ENCODE measurements at regions not wholly inside any gene's neighbourhood (a gene's known extent, or its start where the extent isn't known, plus 50 kb on each side); places are given as distances from the start of the nearest gene placed in this dataset.

DNA sequence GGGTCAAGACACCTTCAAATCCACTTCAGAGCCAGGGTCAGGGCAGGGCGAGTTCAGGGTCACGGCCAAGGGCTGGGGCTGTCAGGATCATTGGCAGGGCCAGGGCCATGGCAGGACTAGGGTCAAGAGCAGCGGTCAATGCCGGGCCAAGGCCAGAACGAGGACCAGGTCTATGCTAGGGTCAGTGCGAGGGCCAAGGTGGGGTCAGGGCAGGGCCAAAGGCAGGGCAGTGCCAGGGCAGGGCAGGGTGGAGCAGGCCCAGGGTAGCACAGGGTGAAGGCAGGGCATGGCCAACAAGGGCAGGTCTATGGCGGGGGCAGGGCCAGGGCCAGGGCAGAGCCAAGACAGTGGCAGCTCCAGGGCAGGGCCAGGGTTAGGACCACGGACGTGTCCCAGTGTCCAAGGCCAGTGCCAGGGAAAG lies 154.0 kb downstream of the LIPI start:
- TF ChIP-seq, protein P1, sequence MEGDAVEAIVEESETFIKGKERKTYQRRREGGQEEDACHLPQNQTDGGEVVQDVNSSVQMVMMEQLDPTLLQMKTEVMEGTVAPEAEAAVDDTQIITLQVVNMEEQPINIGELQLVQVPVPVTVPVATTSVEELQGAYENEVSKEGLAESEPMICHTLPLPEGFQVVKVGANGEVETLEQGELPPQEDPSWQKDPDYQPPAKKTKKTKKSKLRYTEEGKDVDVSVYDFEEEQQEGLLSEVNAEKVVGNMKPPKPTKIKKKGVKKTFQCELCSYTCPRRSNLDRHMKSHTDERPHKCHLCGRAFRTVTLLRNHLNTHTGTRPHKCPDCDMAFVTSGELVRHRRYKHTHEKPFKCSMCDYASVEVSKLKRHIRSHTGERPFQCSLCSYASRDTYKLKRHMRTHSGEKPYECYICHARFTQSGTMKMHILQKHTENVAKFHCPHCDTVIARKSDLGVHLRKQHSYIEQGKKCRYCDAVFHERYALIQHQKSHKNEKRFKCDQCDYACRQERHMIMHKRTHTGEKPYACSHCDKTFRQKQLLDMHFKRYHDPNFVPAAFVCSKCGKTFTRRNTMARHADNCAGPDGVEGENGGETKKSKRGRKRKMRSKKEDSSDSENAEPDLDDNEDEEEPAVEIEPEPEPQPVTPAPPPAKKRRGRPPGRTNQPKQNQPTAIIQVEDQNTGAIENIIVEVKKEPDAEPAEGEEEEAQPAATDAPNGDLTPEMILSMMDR (IDR thresholded peaks at IDR 0.05; ENCODE audit: low read depth, low read length, poor library complexity, severe bottlenecking): no peak
- no peak for TF ChIP-seq EZH2phosphoT487 (IDR thresholded peaks at IDR 0.05; ENCODE audit: borderline replicate concordance, low read length)
